ENCODE measurements at regions not wholly inside any gene's neighbourhood (a gene's known extent, or its start where the extent isn't known, plus 50 kb on each side); places are given as distances from the start of the nearest gene placed in this dataset.

GRCh38 chr3:59559721-59560435, 510.1 kb upstream of the CFAP20DC start:
- DNase-seq, result no peak
- intact Hi-C loops (cut with DNase I), result no loop called here
- ATAC-seq, result peak in 1 of 2 donors; percentile 96

DNA sequence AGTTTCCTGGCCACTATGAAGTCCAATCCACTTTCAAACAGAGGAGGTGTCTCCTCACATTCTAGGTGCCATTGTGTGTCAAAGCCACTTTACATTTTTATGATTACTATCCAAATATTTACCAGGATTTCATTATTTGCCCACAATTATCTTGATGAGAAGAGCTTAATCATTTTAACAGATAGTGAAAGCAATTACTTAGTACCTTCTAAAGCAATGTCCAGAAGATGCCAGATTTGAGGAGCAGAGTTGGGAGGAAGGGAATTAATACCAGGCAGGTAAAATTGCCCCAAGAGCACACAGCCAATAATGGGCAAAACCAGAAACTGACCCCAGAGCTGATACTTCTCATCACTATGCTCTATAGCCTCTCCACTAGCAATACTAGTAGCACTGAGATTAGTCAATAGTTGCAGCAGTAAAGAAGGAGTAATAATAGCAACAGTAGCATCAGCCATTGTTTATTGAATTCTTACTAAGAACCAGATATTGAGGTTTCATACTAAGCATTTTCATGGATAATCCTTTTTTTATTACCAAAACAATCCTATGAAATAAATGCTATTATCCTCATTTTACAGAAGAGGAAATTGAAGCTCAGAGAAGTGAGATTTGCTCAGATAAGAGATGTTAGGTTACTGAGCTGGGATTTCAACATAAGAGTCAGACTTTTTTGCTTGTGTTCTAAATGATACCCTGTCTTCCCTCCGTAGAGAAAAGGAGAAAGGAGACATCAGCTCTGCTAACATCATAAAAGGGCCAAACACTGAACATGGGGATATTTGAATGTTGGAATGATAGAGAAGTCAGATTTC, 509.3 kb upstream of the CFAP20DC start:
- no peak for ATAC-seq
- DNase-seq, result no peak
- intact Hi-C loops (cut with DNase I), result no loop called here

GRCh38 chr3:59555593-59556315, 505.9 kb upstream of the CFAP20DC start:
- intact Hi-C loops (cut with DNase I), result no loop called here
- no peak for DNase-seq
- peak in 1 of 2 donors; percentile 61 for ATAC-seq

DNA sequence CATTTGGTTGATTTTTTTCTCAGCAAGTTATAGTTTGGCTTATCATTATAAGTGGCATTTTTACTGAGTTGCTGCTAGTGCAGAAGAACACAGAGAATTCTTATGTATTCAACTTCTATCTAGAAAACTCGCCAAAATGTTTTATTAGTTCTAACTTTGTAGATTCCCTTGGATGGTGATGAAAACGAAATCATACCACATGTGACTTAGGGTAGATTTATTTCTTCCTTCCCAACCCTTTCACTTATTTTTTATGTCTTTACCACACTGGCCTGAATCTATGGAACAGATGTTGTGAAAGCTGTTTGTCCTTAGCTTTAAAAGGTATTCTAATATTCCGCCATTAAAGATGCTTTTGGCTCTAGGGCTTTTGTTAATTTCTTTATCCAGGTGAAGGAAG, 503.3 kb upstream of the CFAP20DC start:
- no peak for ATAC-seq
- intact Hi-C loops (cut with DNase I), result no loop called here
- DNase-seq, result no peak

DNA sequence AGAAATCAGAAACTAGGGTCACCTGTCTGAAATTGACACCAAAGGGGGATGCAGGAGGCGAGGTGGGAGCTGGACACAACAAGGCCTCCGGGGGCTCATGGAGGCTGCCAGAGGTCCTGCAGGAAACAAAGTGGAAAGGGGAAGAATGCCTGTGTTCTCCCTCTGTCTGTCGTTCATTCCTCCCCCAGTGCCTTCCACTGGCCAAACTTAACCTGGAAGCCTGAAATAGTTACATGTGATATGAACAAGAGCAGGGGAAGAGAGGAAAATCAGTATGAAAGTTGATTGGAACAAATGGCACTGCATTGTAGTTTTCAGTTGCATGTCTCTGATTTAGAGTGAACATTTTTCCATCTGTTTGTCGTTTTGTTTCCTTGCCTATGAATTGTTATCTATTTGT, 502.0 kb upstream of the CFAP20DC start:
- no peak for ATAC-seq
- intact Hi-C loops (cut with DNase I), result no loop called here
- DNase-seq, result no peak

GRCh38 chr3:59549962-59550361, 500.1 kb upstream of the CFAP20DC start:
- ATAC-seq (no peak), DNase-seq (no peak)
- intact Hi-C loops (cut with DNase I), result no loop called here

DNA sequence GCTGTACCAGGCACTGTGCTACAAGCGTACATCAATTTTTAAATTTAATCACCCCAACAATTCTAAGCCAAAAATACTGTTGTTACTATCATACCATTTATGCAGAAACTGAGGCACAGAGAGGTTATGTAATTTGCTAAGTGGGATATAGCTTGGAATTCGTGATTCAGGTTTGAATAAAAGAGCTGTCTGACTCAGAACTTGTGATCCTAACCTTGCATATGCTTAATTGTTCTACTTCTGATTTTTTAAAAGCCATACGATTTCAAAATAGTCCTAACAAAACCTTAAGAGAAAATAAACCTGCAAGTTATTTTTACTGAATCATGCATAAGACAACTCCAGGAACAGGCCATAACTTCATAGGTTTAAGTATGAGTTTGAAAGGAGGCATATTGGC, 498.0 kb upstream of the CFAP20DC start:
- ATAC-seq (no peak), DNase-seq (no peak)
- intact Hi-C loops (cut with DNase I), result no loop called here

- intact Hi-C loops (cut with DNase I), result no loop called here
- ATAC-seq, result no peak
- DNase-seq, result no peak
Observed at GRCh38 chr3:59546522-59546921, 496.7 kb upstream of the CFAP20DC start.

- ATAC-seq (peak in 1 of 2 donors; percentile 46), DNase-seq (no peak)
- intact Hi-C loops (cut with DNase I), result no loop called here
Observed at GRCh38 chr3:59545374-59545773, 495.5 kb upstream of the CFAP20DC start.

DNA sequence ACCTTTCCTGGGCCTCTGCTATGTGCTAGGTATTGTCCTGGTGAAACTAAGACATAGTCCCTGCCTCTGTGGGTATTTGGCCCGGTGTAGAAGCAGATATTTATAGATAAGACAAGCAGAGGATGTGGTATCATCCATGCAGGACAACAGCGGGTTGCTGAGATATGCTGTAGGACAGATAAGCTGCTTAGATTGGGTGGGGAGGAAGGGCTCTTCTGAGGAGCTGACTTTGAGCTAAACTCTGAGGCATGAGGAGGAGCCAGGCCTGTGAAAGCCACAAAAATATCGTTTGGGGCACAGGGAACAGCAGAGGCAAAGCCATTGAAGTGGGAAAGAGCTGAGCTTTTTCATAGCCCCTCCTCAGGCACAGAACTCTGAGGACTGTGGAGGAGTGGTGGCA, 492.5 kb upstream of the CFAP20DC start:
- no peak for DNase-seq
- intact Hi-C loops (cut with DNase I), result no loop called here
- no peak for ATAC-seq

- intact Hi-C loops (cut with DNase I), result no loop called here
- DNase-seq, result no peak
- no peak for ATAC-seq
Observed at GRCh38 chr3:59540696-59541095, 490.9 kb upstream of the CFAP20DC start.

DNA sequence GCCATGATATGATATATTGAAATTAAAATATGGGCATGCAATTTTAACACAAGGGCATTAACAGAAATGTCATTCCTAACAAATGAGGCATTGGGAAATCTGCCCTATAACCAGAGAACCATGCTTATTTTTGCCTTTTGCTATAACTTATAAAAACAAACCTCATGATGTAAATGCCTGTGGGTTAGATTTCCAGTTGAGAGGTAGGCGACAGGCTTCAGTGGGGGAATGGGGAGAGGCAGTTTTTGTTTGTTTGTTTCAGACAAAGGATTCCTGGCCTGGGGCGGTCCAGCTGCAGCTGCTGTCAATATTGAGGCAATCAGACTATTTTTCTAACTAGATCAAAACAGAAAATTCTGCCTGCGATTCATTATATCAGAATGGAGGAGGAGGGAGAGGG, 490.4 kb upstream of the CFAP20DC start:
- ATAC-seq, result no peak
- intact Hi-C loops (cut with DNase I), result no loop called here
- DNase-seq, result no peak

GRCh38 chr3:59538753-59539432, 489.1 kb upstream of the CFAP20DC start:
- intact Hi-C loops (cut with DNase I), result no loop called here
- no peak for ATAC-seq
- no peak for DNase-seq

DNA sequence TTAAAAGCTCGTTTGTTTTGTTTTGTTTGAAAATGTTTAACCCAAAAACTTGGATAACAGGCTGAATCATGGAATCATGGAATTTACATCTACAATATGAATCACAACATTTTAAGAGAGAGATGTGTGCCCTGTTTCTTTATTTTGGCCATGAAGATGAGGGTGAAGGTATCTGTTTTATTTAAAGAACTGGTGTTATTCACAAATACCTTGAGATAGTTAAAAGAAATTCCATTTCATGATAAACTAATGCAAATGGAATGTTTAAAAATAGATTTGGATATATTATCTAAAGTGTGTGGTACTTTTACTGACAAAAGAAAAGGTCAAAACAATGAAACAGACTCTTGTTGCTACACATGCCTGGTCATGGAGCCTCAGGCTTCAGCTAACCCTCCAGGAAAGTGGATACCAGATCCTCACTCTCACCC, 486.0 kb upstream of the CFAP20DC start:
- ATAC-seq, result peak; percentile 19 to 62
- intact Hi-C loops (cut with DNase I), result no loop called here
- DNase-seq, result no peak

GRCh38 chr3:59531994-59532393, 482.2 kb upstream of the CFAP20DC start:
- DNase-seq (no peak), ATAC-seq (no peak)
- intact Hi-C loops (cut with DNase I), result no loop called here

GRCh38 chr3:59531066-59531745, 481.4 kb upstream of the CFAP20DC start:
- no peak for ATAC-seq
- DNase-seq, result no peak
- intact Hi-C loops (cut with DNase I), result no loop called here

DNA sequence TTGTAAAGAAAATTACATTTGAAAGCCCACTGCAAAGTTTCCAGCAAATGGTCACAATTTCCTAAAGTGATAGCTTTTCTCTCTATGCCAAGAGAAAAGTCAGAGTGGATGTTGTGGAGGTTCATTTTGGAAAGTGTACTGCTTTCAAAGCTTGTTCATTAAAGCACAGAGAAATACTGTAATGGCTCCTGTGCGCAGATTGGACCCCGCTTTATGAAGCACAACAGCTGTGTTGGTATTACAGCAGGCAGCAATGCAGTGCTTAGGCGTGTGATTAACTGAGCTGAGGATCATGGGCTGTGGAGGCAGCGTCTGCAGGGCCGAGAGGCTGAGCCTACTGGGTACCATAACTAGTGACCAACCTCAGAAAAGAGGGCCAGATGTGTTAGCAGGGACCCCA, 478.4 kb upstream of the CFAP20DC start:
- no peak for DNase-seq
- intact Hi-C loops (cut with DNase I), result no loop called here
- ATAC-seq, result no peak

DNA sequence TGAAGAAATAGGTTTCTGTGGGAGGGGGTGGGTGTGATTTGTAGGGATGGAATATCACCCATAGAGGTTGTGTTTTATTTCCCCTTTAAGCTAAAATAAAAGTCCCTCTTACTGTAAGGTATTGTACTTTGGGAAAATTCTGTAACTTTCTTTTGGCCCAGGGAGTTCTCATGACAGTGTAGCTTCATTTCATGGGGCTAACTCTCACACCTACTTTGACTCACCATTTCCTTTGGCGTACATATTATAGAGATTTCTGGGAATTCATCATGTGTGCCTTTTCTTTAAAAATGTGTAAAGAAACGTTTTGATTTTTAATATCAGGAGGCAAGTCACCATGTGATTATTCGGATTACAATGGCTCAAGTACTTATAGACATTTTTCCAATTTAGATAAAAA, 477.7 kb upstream of the CFAP20DC start:
- intact Hi-C loops (cut with DNase I), result no loop called here
- no peak for DNase-seq
- no peak for ATAC-seq

DNA sequence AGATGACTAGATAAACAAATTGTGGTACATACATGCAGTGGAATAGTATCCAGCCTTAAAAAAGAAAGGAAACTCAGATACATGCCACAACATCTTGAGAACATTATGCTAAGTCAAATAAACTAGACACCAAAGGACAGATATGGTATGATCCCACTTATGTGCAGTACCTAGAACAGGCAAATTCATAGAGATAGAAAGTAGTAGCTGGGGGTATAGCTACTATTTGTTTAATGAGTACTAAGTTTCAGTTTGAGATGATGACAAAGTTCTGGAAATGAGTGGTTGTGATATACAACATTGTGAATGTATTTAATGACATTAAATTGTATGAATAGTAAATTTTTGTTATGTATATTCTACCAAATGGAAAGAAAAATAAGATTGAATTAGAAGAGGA, 477.2 kb upstream of the CFAP20DC start:
- intact Hi-C loops (cut with DNase I), result no loop called here
- ATAC-seq, result no peak
- no peak for DNase-seq
